Endothelial cell of umbilical vein (primary cell): ENCODE measurements at regions not wholly inside any gene's neighbourhood (a gene's known extent, or its start where the extent isn't known, plus 50 kb on each side); places are given as distances from the start of the nearest gene placed in this dataset.

ENCODE experiments used
- BruUV-seq: library from RNA; stranded (reverse); fragments of 400-500 nt; replicated peaks from 2 replicates; lab custom pipeline; 2021; lab: Mats Ljungman, UMichigan
- CTCF ChIA-PET: fragments of 300-600, 350-600 bp; sonication (Branson Sonifier 250); formaldehyde crosslinking; loops from one replicate; lab custom pipeline; 2021; ENCODE audit warnings: antibody characterized with exemption, inconsistent platforms; lab: Charles Lee
- POLR2A ChIA-PET: fragments of 300-600, 350-600 bp; sonication (Branson Sonifier 250); formaldehyde crosslinking; loops from one replicate; lab custom pipeline; 2021; ENCODE audit warnings: antibody characterized with exemption, inconsistent platforms; lab: Charles Lee
- DNase-seq: peaks from one replicate; pipeline ENCODE4 v3.0.0-alpha.2; 2011; ENCODE audit warnings: low read depth, low spot score
- FAIRE-seq: peaks from 2 replicates; lab custom pipeline; 2011; peaks lifted over from hg19 to GRCh38; lab: Jason Lieb, UNC
- H2AFZ ChIP-seq: 2 replicates; pipeline ENCODE4 v1.6.0; 2012; ENCODE audit warnings: low read depth, low read length, control low read depth, inconsistent platforms
- H3K27ac ChIP-seq: 2 replicates; pipeline ENCODE4 v1.5.1; 2011; ENCODE audit warnings: low read depth, mild to moderate bottlenecking, control low read depth, low read length, moderate library complexity; ENCODE audit not compliant: insufficient read depth
- H3K27me3 ChIP-seq, 2 experiments: 2 replicates each; pipeline versions ENCODE4 v1.6.0 to v1.6.1; 2011; ENCODE audit warnings: low read length in 2 of 2, mixed read lengths in 1 of 2; ENCODE audit not compliant: control insufficient read depth in 2 of 2, insufficient read depth in 2 of 2
- H3K36me3 ChIP-seq, 2 experiments: 2 replicates in 1 of 2; 3 replicates in 1 of 2; pipeline ENCODE4 v1.5.1; 2011; ENCODE audit warnings: low read length in 2 of 2, mild to moderate bottlenecking in 1 of 2, moderate library complexity in 1 of 2; ENCODE audit not compliant: control insufficient read depth in 2 of 2, insufficient read depth in 2 of 2; ENCODE audit errors: extremely low read depth in 1 of 2
- H3K4me1 ChIP-seq: 3 replicates; pipeline ENCODE4 v1.5.1; 2011; ENCODE audit warnings: mild to moderate bottlenecking, low read length; ENCODE audit not compliant: control insufficient read depth, insufficient read depth; ENCODE audit errors: extremely low read depth
- H3K4me2 ChIP-seq: 2 replicates; pipeline ENCODE4 v1.6.1; 2011; ENCODE audit warnings: low read length, control low read depth, mixed read lengths; ENCODE audit not compliant: insufficient read depth
- H3K4me3 ChIP-seq, 3 experiments: fragments of 200-600 bp in 1 of 3; sonication (generic), shearing (Covaris generic) in 1 of 3; replicated peaks in 1 of 3; 2 replicates each; pipeline ENCODE4 v1.5.1; 2011 to 2016; ENCODE audit warnings: control low read depth in 3 of 3, low read length in 3 of 3, mild to moderate bottlenecking in 2 of 3, inconsistent platforms in 1 of 3, low read depth in 1 of 3, moderate library complexity in 1 of 3; ENCODE audit not compliant: insufficient read depth in 1 of 3
- H3K79me2 ChIP-seq: 2 replicates; pipeline ENCODE4 v1.6.0; 2012; ENCODE audit warnings: low read length, inconsistent platforms; ENCODE audit not compliant: control insufficient read depth, insufficient read depth
- H3K9ac ChIP-seq: replicated peaks from 2 replicates; pipeline ENCODE3; 2011; ENCODE audit warnings: low read length, control low read depth; ENCODE audit not compliant: insufficient read depth; ENCODE audit errors: extremely low read depth
- H3K9me1 ChIP-seq: replicated peaks from 3 replicates; pipeline ENCODE4 v1.6.0; 2011; ENCODE audit warnings: mild to moderate bottlenecking, low read length; ENCODE audit not compliant: control insufficient read depth, insufficient read depth; ENCODE audit errors: extremely low read depth
- H3K9me3 ChIP-seq: replicated peaks from 2 replicates; pipeline ENCODE4 v1.5.1; 2012; ENCODE audit warnings: low read length, inconsistent platforms; ENCODE audit not compliant: control insufficient read depth, insufficient read depth
- H4K20me1 ChIP-seq: replicated peaks from 2 replicates; pipeline ENCODE3; 2011; ENCODE audit warnings: mild to moderate bottlenecking, low read length; ENCODE audit not compliant: control insufficient read depth, insufficient read depth; ENCODE audit errors: extremely low read depth
- CTCF ChIP-seq, 2 donors: IDR thresholded peaks; 1 replicate in 1 of 2; 2 replicates in 1 of 2; pipeline ENCODE4 v1.5.1; 2011; ENCODE audit warnings: low read length in 2 of 2, mild to moderate bottlenecking in 2 of 2, moderate library complexity in 2 of 2, control low read depth in 1 of 2, inconsistent platforms in 1 of 2, low read depth in 1 of 2; ENCODE audit not compliant: insufficient read depth in 1 of 2; ENCODE audit errors: extremely low read depth in 1 of 2
- EZH2 ChIP-seq: IDR thresholded peaks from 2 replicates; pipeline ENCODE4 v1.6.1; 2012; ENCODE audit warnings: borderline replicate concordance, low read depth, mild to moderate bottlenecking, moderate library complexity, low read length, inconsistent platforms; ENCODE audit not compliant: severe bottlenecking
- FOS ChIP-seq: IDR thresholded peaks from 2 replicates; pipeline ENCODE4 v1.6.1; 2011; ENCODE audit warnings: mild to moderate bottlenecking, low read length, moderate library complexity, borderline replicate concordance; ENCODE audit not compliant: insufficient read depth
- GATA2 ChIP-seq: IDR thresholded peaks from 2 replicates; pipeline ENCODE4 v1.7.0; 2011; ENCODE audit warnings: low read depth, mild to moderate bottlenecking, moderate library complexity, mixed read lengths, low read length; ENCODE audit not compliant: insufficient read length, insufficient read depth
- JUN ChIP-seq: IDR thresholded peaks from 2 replicates; pipeline ENCODE4 v1.6.1; 2011; ENCODE audit warnings: borderline replicate concordance, low read depth; ENCODE audit not compliant: insufficient read length, insufficient read depth
- MAX ChIP-seq: IDR thresholded peaks from 2 replicates; pipeline ENCODE4 v1.6.1; 2011; ENCODE audit not compliant: insufficient read depth, insufficient read length
- MYC ChIP-seq: IDR thresholded peaks from one replicate; pipeline ENCODE4 v1.6.1; 2011; ENCODE audit warnings: mild to moderate bottlenecking, low read depth, low read length
- POLR2A ChIP-seq: IDR thresholded peaks from 2 replicates; pipeline ENCODE4 v1.6.1; 2012; ENCODE audit warnings: low read depth, mild to moderate bottlenecking, control low read depth, low read length
- POLR2AphosphoS5 ChIP-seq: IDR thresholded peaks from 2 replicates; pipeline ENCODE4 v1.6.1; 2012; ENCODE audit warnings: low read depth, mild to moderate bottlenecking, control low read depth, low read length, moderate library complexity; ENCODE audit not compliant: insufficient read depth
- dilution Hi-C: fragments of 300-500 bp; cut with MboI; formaldehyde crosslinking; loops from one replicate; pipeline ENCODE4 v1.15.0; 2019; ENCODE audit warnings: low sequenced_read_pairs; ENCODE audit not compliant: extremely low pct_ligation_motif_present
- intact Hi-C: fragments of 100-400 bp; cut with micrococcal nuclease; formaldehyde crosslinking; loops from one replicate; pipeline ENCODE4 v1.10.0; 2022

DNA sequence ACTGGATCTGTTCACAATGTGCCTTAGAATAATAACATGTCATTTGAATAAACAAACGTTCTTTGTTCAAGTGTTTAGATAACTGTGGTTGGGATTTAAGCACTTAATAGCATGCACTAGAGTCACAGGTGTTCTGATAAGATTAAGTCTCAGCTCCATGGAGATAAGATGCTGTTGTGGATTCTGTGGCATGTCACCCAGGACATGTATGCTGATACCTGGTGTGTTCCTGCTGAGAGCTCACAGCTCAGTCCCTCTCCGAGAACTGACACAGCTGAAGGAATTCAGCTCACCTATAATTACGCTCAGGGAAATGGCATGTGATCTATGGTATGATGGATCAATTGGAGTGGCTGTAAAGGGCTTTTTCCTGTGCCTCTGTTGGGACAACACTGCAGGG is 75.4 kb upstream of the ST6GAL2 start:
- POLR2A ChIA-PET = no interaction called here

GRCh38 chr2:106963156-106963555 is 77.2 kb upstream of the ST6GAL2 start:
- Histone ChIP-seq H3K79me2 (no peaks in the 10 kb centered on the region), H3K27ac (no peak overlapping the region), H3K36me3 (no peaks in the 10 kb centered on the region), H3K4me2 (no peak overlapping the region), H4K20me1 (no peaks in the 10 kb centered on the region), H3K9ac (no peak overlapping the region), H3K4me3 (no peak overlapping the region), H3K27me3 (no peaks in the 10 kb centered on the region), H3K9me3 (no peaks in the 10 kb centered on the region), H2AFZ (no peak overlapping the region), H3K9me1 (no peaks in the 10 kb centered on the region), H3K4me1 (no peaks in the 10 kb centered on the region)
- CTCF ChIA-PET = no interaction called here
- POLR2A ChIA-PET = no interaction called here
- intact Hi-C loops (no loop called here), dilution Hi-C loops (no loop called here)
- no peak for FAIRE-seq
- TF ChIP-seq MAX (no peak), POLR2AphosphoS5 (no peak), MYC (no peak), FOS (no peak), EZH2 (no peak), POLR2A (no peak), CTCF (IDR thresholded peaks at IDR 0.05; ENCODE audit: extremely low read depth in 1 of 2, insufficient read depth in 1 of 2, low read depth in 1 of 2, low read length in 2 of 2) (no peak), JUN (no peak), GATA2 (no peak)
- BruUV-seq = no TSS peak
- DNase-seq = no peak

More for the DNA sequence above, 75.4 kb upstream of the ST6GAL2 start:
- H4K20me1 ChIP-seq = no peaks in the 10 kb centered on the region
- H3K4me3 ChIP-seq = no peak overlapping the region
- H3K36me3 ChIP-seq = no peaks in the 10 kb centered on the region
- FAIRE-seq (no peak), DNase-seq (no peak)
- CTCF ChIA-PET = no interaction called here
- H2AFZ ChIP-seq = no peak overlapping the region
- H3K27me3 ChIP-seq = no peaks in the 10 kb centered on the region
- dilution Hi-C loops (no loop called here), intact Hi-C loops (no loop called here)
- no peaks in the 10 kb centered on the region for H3K9me3 ChIP-seq
- H3K4me2 ChIP-seq = no peak overlapping the region
- H3K9ac ChIP-seq = no peak overlapping the region
- no peak for TF ChIP-seq JUN
- TF ChIP-seq FOS = no peak
- TF ChIP-seq MYC = no peak
- TF ChIP-seq EZH2 = no peak
- no peak for TF ChIP-seq MAX
- TF ChIP-seq GATA2 = no peak
- TF ChIP-seq POLR2A = no peak
- TF ChIP-seq POLR2AphosphoS5 = no peak
- H3K9me1 ChIP-seq = no peaks in the 10 kb centered on the region
- BruUV-seq = no TSS peak
- H3K4me1 ChIP-seq = no peaks in the 10 kb centered on the region
- H3K27ac ChIP-seq = no peak overlapping the region
- no peaks in the 10 kb centered on the region for H3K79me2 ChIP-seq
